NCI-H128 (cell line): ENCODE measurements at regions not wholly inside any gene's neighbourhood (a gene's known extent, or its start where the extent isn't known, plus 50 kb on each side); places are given as distances from the start of the nearest gene placed in this dataset.

Source experiments
- DNase-seq: peaks from one replicate; lab custom pipeline; 2025; ENCODE audit not compliant: unreplicated experiment; lab: John Stamatoyannopoulos, UW

GRCh38 chr4:54359919-54360650 is 131.0 kb downstream of the PDGFRA start:
- DNase-seq = no peak

- DNase-seq = no peak
Measured at GRCh38 chr4:54363037-54363436, 133.9 kb downstream of the PDGFRA start.

GRCh38 chr4:54365691-54366090 is 136.6 kb downstream of the PDGFRA start:
- no peak for DNase-seq

DNA sequence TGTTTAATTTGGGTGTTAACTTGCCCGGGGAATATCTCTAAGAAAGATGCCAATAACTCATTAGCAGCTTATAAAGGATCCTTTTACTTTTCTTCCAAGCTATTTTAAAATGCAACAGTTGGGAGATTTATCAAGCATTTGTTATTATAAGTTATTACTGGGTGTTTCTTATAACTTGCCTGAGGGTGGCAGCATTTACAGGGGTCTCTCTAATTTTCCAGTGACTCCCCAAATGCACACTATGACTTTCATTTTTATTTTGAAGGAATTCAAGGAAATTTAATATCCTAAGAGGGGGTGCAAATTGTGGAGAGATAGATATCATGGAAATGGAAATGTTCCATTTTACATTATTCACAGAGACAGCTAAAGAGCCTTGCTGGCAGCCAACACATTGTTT is 138.0 kb downstream of the PDGFRA start:
- DNase-seq = no peak

DNA sequence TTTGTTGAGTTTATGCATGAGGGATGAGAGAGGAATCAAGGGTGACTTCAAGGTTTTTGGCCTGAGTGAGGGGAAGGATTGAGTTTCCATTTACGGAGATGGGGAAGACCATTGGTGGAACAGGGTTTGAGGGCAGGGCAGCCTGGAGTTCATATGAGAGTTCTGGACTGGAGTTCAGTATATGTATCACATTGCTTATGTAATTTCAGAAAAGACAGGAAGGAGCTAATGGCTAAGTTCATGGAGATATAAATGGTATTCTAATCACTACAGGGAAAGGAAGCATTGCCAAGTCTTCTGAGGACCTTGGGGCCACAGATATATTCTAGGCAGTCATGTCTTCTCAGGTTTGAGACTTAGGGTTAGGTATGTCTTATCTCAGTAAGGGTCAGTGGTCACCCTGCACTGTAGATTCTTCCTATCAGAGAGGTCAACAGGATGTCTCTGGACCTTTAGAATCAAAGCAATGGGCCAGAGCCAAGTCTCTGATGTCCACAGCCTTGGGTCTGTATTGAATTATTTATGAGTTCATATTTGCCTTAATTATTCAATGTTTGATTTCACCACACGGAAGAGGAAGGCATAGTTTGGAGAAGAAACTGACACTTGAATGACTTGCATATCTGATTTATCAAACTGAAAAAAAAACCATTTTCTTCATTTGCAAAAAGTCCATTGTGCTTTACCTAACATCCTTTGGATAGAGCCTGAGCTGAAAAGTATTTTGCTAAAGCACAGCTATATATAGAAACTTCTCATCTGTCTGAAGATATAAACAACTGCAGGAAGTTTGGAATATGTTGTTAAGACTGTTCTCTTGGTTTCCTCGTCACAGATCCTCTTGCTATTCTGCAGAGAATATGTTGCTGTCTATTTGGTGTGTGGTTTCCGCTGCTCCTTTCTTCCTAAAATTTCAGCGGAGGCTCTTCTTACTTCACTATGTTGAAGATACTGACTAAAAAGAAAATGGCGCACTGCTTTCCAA is 139.5 kb downstream of the PDGFRA start:
- no peak for DNase-seq

GRCh38 chr4:54371173-54371572 is 142.1 kb downstream of the PDGFRA start:
- no peak for DNase-seq

- DNase-seq = no peak
Measured at GRCh38 chr4:54372951-54373350, 143.9 kb downstream of the PDGFRA start.

- DNase-seq = no peak
Measured at GRCh38 chr4:54373718-54374210, 144.7 kb downstream of the PDGFRA start.

- DNase-seq = no peak
Measured at GRCh38 chr4:54378461-54378860, 149.4 kb downstream of the PDGFRA start.

GRCh38 chr4:54384152-54384551 is 155.1 kb downstream of the PDGFRA start:
- DNase-seq = no peak

- DNase-seq = no peak
Measured at GRCh38 chr4:54384563-54384962, 155.5 kb downstream of the PDGFRA start.

GRCh38 chr4:54386042-54386669 is 157.1 kb downstream of the PDGFRA start:
- DNase-seq = no peak

DNA sequence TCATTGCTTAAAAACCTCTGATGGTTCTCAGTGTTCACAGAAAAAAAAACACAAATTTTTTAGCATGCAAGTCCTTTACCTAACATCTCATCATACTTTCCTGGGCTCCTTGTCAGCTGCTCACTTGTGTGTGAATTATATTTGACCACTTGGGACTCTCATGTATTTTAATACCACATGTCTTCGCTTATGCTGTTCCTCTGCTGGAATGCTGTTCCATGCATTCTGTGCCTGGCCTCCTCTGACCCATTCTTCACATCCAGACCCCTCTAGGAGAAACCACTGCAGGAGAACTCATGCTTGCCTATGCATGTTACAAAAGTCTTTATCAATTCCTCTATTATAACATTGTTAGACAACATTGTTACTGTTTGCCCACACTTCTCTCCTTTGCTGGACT is 157.6 kb downstream of the PDGFRA start:
- DNase-seq = no peak

DNA sequence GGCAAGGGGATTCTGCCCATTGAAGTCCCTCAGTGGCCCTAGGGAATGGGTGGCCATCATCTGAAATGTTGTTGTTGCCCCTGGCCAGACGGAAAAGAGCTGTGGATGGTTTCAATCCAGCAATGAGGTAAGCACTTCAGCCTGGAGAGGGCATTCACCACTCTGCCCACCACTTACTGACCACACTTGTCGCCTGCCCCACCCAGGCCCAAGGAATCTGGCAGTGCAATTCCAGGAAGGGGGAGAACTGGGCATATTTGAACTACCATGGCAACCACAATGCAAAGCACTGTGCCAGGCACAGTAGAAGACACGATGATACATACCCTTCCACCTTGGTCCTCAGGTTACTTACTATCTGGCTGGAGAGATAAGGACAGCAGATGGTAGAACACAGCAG is 161.6 kb downstream of the PDGFRA start:
- no peak for DNase-seq

- DNase-seq = no peak
Measured at GRCh38 chr4:54391104-54391503, 162.0 kb downstream of the PDGFRA start.

GRCh38 chr4:54392479-54392878 is 163.4 kb downstream of the PDGFRA start:
- DNase-seq = no peak

GRCh38 chr4:54393243-54393642 is 164.2 kb downstream of the PDGFRA start:
- no peak for DNase-seq

DNA sequence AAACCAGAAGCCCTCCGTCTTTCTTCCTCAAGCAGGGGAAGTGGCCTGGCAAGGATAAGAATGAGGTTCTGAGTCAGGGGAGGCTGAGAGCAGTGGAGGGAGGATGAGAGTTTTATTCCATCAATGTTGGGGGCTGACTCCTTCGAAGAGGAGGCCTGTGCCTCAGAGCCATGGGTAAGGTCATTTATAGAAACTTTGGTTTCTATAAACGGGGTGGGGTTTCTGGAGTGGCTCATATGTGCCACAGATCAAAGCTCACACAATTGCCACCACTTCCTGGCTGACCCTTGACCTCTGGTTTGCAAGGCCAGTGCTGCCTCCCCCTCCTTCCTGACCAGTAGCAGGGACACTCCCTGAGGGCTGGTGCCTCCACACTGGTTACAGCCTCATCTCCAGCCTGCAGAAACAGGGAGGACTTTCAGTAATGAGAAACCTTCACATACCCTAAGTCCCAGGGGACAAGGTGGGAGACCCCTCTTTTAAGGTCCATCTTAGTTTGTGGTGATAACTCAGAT is 166.0 kb downstream of the PDGFRA start:
- no peak for DNase-seq

DNA sequence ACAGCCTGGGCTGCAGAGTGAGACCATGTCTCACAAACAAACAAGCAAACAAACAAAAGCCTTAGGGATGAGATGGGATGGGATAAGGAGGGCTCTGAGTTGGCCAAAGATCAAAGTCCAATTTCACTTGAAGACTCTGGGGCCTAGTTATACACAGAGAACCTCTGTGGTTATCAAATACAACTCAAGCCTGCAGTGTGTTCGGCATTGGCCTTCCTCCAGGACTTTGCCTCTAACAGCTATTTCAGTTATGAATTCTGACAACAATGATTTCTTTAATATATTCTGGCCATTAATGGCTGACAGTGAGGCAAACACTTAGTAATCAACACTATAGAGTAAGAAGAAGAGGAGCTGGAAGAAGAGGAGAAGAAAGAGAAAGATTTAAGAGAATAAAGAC is 171.1 kb downstream of the PDGFRA start:
- no peak for DNase-seq

GRCh38 chr4:54400802-54401201 is 171.7 kb downstream of the PDGFRA start:
- no peak for DNase-seq

GRCh38 chr4:54402880-54403480 is 173.9 kb downstream of the PDGFRA start:
- DNase-seq = no peak
